ENCODE measurements at regions not wholly inside any gene's neighbourhood (a gene's known extent, or its start where the extent isn't known, plus 50 kb on each side); places are given as distances from the start of the nearest gene placed in this dataset.

DNA sequence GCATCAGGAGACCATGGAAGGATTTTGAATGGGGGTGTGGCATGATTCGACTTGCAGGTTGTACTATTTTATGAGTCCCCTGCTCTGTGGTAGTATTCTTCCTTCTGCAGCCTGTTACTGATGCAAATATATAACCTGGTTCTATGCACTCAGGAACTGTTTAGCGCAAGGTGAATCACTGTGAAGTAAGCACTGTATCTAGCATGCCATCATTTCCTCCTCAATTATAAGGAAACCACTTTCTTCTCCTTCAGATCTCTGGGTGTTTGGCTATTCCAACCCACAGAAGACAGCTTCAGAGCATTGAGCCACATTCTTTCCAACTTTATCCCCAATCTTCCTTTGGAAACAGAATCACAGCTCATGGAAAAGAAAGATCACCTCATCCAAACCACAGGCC, 176.7 kb downstream of the DIPK2A start:
- intact Hi-C loops (cut with DNase I, micrococcal nuclease): no loop called here
- Mint-ChIP-seq H3K27ac (no peak overlapping the region), H3K27me3 (peaks cover 3% of the 10 kb centered on the region), H3K36me3 (ENCODE audit: low read depth) (no peaks in the 10 kb centered on the region), H3K9me3 (ENCODE audit: low read depth) (no peaks in the 10 kb centered on the region), H3K4me1 (no peaks in the 10 kb centered on the region), H3K4me3 (no peak overlapping the region)
- ATAC-seq: no peak
- ChIA-PET CTCF (no interaction called here), POLR2A (no interaction called here)
- no peak for DNase-seq

GRCh38 chr3:144151983-144152382, 180.4 kb downstream of the DIPK2A start:
- Mint-ChIP-seq H3K4me3 (no peak overlapping the region), H3K27ac (no peak overlapping the region), H3K36me3 (ENCODE audit: low read depth) (no peaks in the 10 kb centered on the region), H3K9me3 (ENCODE audit: low read depth) (no peaks in the 10 kb centered on the region), H3K27me3 (peaks cover 2% of the 10 kb centered on the region), H3K4me1 (no peaks in the 10 kb centered on the region)
- CTCF ChIA-PET: no interaction called here
- POLR2A ChIA-PET: no interaction called here
- DNase-seq (no peak), ATAC-seq (no peak)
- intact Hi-C loops (cut with DNase I, micrococcal nuclease): no loop called here

DNA sequence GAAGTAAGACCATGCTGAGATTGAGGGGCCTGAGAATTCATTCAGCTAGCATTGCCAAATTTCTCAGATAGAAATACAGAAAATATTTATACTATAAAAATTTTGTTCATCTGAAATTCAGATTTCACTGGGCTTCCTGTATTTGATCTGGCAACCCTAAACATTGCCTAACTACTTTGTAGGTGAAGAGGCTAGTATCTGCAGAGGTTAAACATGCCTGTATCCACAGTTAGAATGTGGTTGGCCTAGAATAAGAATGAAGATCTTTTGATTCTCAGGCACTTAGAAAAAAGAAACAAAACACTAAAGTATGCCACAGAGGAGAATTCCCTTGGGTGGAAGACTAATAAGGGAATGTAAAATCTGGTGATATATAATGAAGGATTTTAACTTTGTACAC, 189.0 kb downstream of the DIPK2A start:
- no peaks in the 10 kb centered on the region for H3K36me3 Mint-ChIP-seq (ENCODE audit: low read depth)
- CTCF ChIA-PET: no interaction called here
- no peak overlapping the region for H3K4me3 Mint-ChIP-seq
- intact Hi-C loops (cut with DNase I, micrococcal nuclease): no loop called here
- H3K27ac Mint-ChIP-seq: no peak overlapping the region
- no peaks in the 10 kb centered on the region for H3K4me1 Mint-ChIP-seq
- POLR2A ChIA-PET: no interaction called here
- DNase-seq (no peak), ATAC-seq (no peak)
- H3K27me3 Mint-ChIP-seq: no peaks in the 10 kb centered on the region
- peaks cover 4% of the 10 kb centered on the region for H3K9me3 Mint-ChIP-seq (ENCODE audit: low read depth)

GRCh38 chr3:144162042-144162441, 190.4 kb downstream of the DIPK2A start:
- H3K4me1 Mint-ChIP-seq: no peaks in the 10 kb centered on the region
- intact Hi-C loops (cut with DNase I, micrococcal nuclease): no loop called here
- ATAC-seq (no peak), DNase-seq (no peak)
- H3K27ac Mint-ChIP-seq: no peak overlapping the region
- H3K27me3 Mint-ChIP-seq: no peaks in the 10 kb centered on the region
- peaks cover 4% of the 10 kb centered on the region for H3K9me3 Mint-ChIP-seq (ENCODE audit: low read depth)
- H3K4me3 Mint-ChIP-seq: no peak overlapping the region
- ChIA-PET CTCF (no interaction called here), POLR2A (no interaction called here)
- H3K36me3 Mint-ChIP-seq (ENCODE audit: low read depth): no peaks in the 10 kb centered on the region

- intact Hi-C loops (cut with DNase I, micrococcal nuclease): no loop called here
- ATAC-seq (no peak), DNase-seq (no peak)
- no peak overlapping the region for H3K4me3 Mint-ChIP-seq
- H3K27ac Mint-ChIP-seq: no peak overlapping the region
- no peaks in the 10 kb centered on the region for H3K27me3 Mint-ChIP-seq
- H3K9me3 Mint-ChIP-seq (ENCODE audit: low read depth): peaks cover 2% of the 10 kb centered on the region
- H3K4me1 Mint-ChIP-seq: no peaks in the 10 kb centered on the region
- no peaks in the 10 kb centered on the region for H3K36me3 Mint-ChIP-seq (ENCODE audit: low read depth)
- POLR2A ChIA-PET: no interaction called here
- CTCF ChIA-PET: no interaction called here
Observed at GRCh38 chr3:144164352-144164751, 192.7 kb downstream of the DIPK2A start.

- ATAC-seq: no peak
- no peaks in the 10 kb centered on the region for H3K36me3 Mint-ChIP-seq (ENCODE audit: low read depth)
- H3K4me3 Mint-ChIP-seq: no peak overlapping the region
- CTCF ChIA-PET: interaction anchor here (0.6 kb wide), 1 partner anchor 98 kb away, joined by 3 read pairs; no protein-coding TSS in a partner anchor
- H3K27ac Mint-ChIP-seq: no peak overlapping the region
- H3K9me3 Mint-ChIP-seq (ENCODE audit: low read depth): no peaks in the 10 kb centered on the region
- H3K4me1 Mint-ChIP-seq: no peaks in the 10 kb centered on the region
- intact Hi-C loops (cut with DNase I, micrococcal nuclease): no loop called here
- POLR2A ChIA-PET: no interaction called here
- no peaks in the 10 kb centered on the region for H3K27me3 Mint-ChIP-seq
- no peak for DNase-seq
Observed at GRCh38 chr3:144165482-144165881, 193.9 kb downstream of the DIPK2A start.

DNA sequence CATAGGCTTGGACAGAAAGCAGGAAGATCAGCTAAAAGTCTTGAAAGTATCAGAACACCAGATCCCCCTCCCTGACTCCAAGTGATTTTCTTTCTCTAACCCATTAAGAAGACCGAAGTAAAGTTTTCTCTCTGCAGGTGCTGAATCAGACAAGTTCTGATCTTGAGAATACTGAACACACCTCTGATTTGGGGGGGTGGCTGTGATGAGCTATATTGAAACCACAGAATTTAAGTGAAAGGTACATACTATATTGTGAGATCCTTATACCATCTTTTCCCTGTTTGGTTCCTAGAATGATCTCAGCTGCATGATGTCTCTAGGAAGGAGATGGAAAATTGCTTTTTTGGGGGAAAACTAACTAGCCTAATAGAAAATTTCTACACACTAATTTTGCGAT, 196.0 kb downstream of the DIPK2A start:
- ATAC-seq (no peak), DNase-seq (no peak)
- intact Hi-C loops (cut with DNase I, micrococcal nuclease): no loop called here
- Mint-ChIP-seq H3K9me3 (ENCODE audit: low read depth) (no peaks in the 10 kb centered on the region), H3K27ac (no peak overlapping the region), H3K36me3 (ENCODE audit: low read depth) (no peaks in the 10 kb centered on the region), H3K4me3 (no peak overlapping the region), H3K27me3 (no peaks in the 10 kb centered on the region), H3K4me1 (no peaks in the 10 kb centered on the region)
- POLR2A ChIA-PET: no interaction called here
- CTCF ChIA-PET: no interaction called here

GRCh38 chr3:144173491-144173890, 201.9 kb downstream of the DIPK2A start:
- ATAC-seq: no peak
- no peak for DNase-seq
- Mint-ChIP-seq H3K9me3 (ENCODE audit: low read depth) (no peaks in the 10 kb centered on the region), H3K4me1 (no peaks in the 10 kb centered on the region), H3K27me3 (no peaks in the 10 kb centered on the region), H3K4me3 (no peak overlapping the region), H3K27ac (no peak overlapping the region), H3K36me3 (ENCODE audit: low read depth) (no peaks in the 10 kb centered on the region)
- CTCF ChIA-PET: no interaction called here
- intact Hi-C loops (cut with DNase I, micrococcal nuclease): no loop called here
- POLR2A ChIA-PET: no interaction called here

DNA sequence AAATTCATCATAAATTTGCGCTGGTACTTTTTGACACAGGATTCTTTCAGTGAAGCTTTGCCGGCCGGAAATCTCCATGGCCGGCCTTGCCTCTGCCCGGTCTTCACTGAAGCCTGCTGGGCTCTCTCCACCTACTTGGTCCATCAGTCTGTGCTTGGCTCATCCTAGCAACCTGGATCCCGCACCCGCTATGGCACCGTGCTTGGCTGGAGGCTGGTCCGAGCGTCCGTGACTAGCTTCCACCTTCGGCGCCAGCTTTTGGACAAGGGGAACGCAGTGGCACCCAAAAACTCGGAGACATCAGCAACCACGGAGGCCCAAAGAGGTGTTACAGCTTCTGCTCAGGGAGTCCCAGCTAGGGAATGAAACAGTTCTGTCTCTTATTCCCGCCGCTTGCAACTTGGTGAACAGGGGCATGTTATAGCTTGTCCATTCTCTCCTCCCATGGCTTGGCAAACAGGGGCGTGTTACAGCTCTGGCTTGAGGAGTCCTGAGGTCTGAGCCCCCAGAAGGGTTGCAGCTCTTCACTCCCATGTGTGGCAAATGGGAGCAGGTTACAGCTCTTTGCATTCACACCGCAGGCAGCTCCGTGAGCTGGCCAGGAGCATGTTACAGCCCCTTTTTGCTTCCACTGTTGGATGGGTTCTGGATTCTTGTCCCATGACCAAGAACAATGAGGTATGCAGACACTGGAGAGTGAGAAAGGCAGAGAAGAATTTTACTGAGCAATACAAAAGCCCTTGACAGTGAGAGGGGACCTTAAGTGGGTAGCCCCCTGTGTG, 204.2 kb downstream of the DIPK2A start:
- no peaks in the 10 kb centered on the region for H3K36me3 Mint-ChIP-seq (ENCODE audit: low read depth)
- CTCF ChIA-PET: no interaction called here

DNA sequence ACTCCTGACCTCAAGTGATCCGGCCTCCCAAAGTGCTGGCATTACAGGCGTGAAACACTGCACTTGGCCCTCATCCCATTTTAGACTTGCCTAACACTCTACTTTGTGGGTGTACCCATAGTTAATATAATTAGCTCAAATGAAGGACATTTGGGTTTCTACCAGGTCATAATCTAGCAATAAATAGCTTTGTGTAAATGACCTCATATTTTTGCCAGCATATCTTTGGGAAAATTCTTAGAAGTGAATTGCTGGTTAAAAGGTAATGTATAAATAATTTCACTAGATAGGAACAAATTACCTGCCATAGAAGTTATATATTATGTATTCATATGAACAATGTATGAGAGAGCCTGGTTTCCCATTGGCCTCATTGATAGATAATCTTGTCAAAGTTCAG, 206.0 kb downstream of the DIPK2A start:
- H3K4me1 Mint-ChIP-seq: no peaks in the 10 kb centered on the region
- intact Hi-C loops (cut with DNase I, micrococcal nuclease): no loop called here
- no peaks in the 10 kb centered on the region for H3K36me3 Mint-ChIP-seq (ENCODE audit: low read depth)
- POLR2A ChIA-PET: no interaction called here
- DNase-seq (no peak), ATAC-seq (no peak)
- H3K27me3 Mint-ChIP-seq: no peaks in the 10 kb centered on the region
- no peak overlapping the region for H3K4me3 Mint-ChIP-seq
- CTCF ChIA-PET: no interaction called here
- no peaks in the 10 kb centered on the region for H3K9me3 Mint-ChIP-seq (ENCODE audit: low read depth)
- H3K27ac Mint-ChIP-seq: no peak overlapping the region

More for the DNA sequence above, 204.2 kb downstream of the DIPK2A start:
- H3K4me1 Mint-ChIP-seq: no peaks in the 10 kb centered on the region
- no peak overlapping the region for H3K27ac Mint-ChIP-seq
- DNase-seq (no peak), ATAC-seq (no peak)
- no peaks in the 10 kb centered on the region for H3K9me3 Mint-ChIP-seq (ENCODE audit: low read depth)
- H3K27me3 Mint-ChIP-seq: no peaks in the 10 kb centered on the region
- intact Hi-C loops (cut with DNase I, micrococcal nuclease): no loop called here
- H3K4me3 Mint-ChIP-seq: no peak overlapping the region
- POLR2A ChIA-PET: no interaction called here

GRCh38 chr3:144178607-144179006, 207.0 kb downstream of the DIPK2A start:
- H3K27me3 Mint-ChIP-seq: no peaks in the 10 kb centered on the region
- H3K27ac Mint-ChIP-seq: no peak overlapping the region
- intact Hi-C loops (cut with DNase I, micrococcal nuclease): no loop called here
- H3K9me3 Mint-ChIP-seq (ENCODE audit: low read depth): no peaks in the 10 kb centered on the region
- DNase-seq: no peak
- no peak overlapping the region for H3K4me3 Mint-ChIP-seq
- H3K4me1 Mint-ChIP-seq: no peaks in the 10 kb centered on the region
- ChIA-PET CTCF (no interaction called here), POLR2A (no interaction called here)
- H3K36me3 Mint-ChIP-seq (ENCODE audit: low read depth): no peaks in the 10 kb centered on the region
- no peak for ATAC-seq

GRCh38 chr3:144181062-144181461, 209.4 kb downstream of the DIPK2A start:
- ChIA-PET POLR2A (no interaction called here), CTCF (no interaction called here)
- ATAC-seq (no peak), DNase-seq (no peak)
- no peaks in the 10 kb centered on the region for H3K36me3 Mint-ChIP-seq (ENCODE audit: low read depth)
- H3K4me3 Mint-ChIP-seq: no peak overlapping the region
- intact Hi-C loops (cut with DNase I, micrococcal nuclease): no loop called here
- H3K4me1 Mint-ChIP-seq: no peaks in the 10 kb centered on the region
- no peaks in the 10 kb centered on the region for H3K27me3 Mint-ChIP-seq
- H3K9me3 Mint-ChIP-seq (ENCODE audit: low read depth): no peaks in the 10 kb centered on the region
- no peak overlapping the region for H3K27ac Mint-ChIP-seq

DNA sequence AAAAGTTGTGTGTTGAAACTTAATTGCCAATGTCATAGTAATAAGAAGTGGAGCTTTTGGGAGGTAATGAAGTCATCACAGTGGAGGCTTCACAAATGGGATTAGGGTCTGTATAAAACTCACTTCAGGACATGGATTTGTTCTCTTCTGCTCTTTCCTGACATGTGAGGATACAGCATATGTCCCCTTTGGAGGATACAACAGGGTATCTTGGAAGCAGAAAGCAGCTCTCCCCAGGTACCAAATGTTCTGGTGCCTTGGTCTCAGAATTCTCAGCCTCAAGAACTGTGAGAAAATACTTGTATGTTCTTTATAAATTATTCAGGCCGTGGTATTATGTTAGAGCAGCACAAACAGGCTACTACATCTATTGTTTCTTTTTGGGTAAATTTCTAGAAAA, 210.9 kb downstream of the DIPK2A start:
- ChIA-PET CTCF (no interaction called here), POLR2A (no interaction called here)
- H3K36me3 Mint-ChIP-seq (ENCODE audit: low read depth): no peaks in the 10 kb centered on the region
- H3K27ac Mint-ChIP-seq: no peak overlapping the region
- intact Hi-C loops (cut with DNase I, micrococcal nuclease): no loop called here
- ATAC-seq (no peak), DNase-seq (no peak)
- H3K9me3 Mint-ChIP-seq (ENCODE audit: low read depth): no peaks in the 10 kb centered on the region
- no peaks in the 10 kb centered on the region for H3K27me3 Mint-ChIP-seq
- H3K4me1 Mint-ChIP-seq: no peaks in the 10 kb centered on the region
- no peak overlapping the region for H3K4me3 Mint-ChIP-seq

Measured in activated CD4-positive, alpha-beta T cell treated with anti-CD3 and anti-CD28 coated beads for 36 hours (primary cell).